Activated CD4-positive, alpha-beta T cell treated with anti-CD3 and anti-CD28 coated beads, Interleukin-2, amount 10 ng/mL, durations not matched to agents 24 days and 14 days (primary cell): ENCODE measurements at regions not wholly inside any gene's neighbourhood (a gene's known extent, or its start where the extent isn't known, plus 50 kb on each side); places are given as distances from the start of the nearest gene placed in this dataset.

ENCODE experiments used
- DNase-seq: peaks from one replicate; pipeline ENCODE4 v3.0.0; 2022
- H3K27ac Mint-ChIP-seq: one replicate; pipeline ENCODE4 v1.8.0; 2022; ENCODE audit warnings: mild to moderate bottlenecking, mixed read lengths
- H3K27me3 Mint-ChIP-seq: one replicate; pipeline ENCODE4 v1.8.0; 2022; ENCODE audit warnings: mixed read lengths
- H3K36me3 Mint-ChIP-seq: one replicate; pipeline ENCODE4 v1.8.0; 2022; ENCODE audit warnings: low read depth, mild to moderate bottlenecking, mixed read lengths
- H3K4me1 Mint-ChIP-seq: one replicate; pipeline ENCODE4 v1.8.0; 2021; ENCODE audit warnings: mixed read lengths
- H3K4me3 Mint-ChIP-seq: one replicate; pipeline ENCODE4 v1.8.0; 2022; ENCODE audit warnings: mild to moderate bottlenecking, moderate library complexity, mixed read lengths
- H3K9me3 Mint-ChIP-seq: one replicate; pipeline ENCODE4 v1.8.0; 2021; ENCODE audit warnings: mixed read lengths
- intact Hi-C: fragments of 100-400 bp; cut with micrococcal nuclease; formaldehyde crosslinking; loops from one replicate; pipeline ENCODE4 v1.15.1; 2023

DNA sequence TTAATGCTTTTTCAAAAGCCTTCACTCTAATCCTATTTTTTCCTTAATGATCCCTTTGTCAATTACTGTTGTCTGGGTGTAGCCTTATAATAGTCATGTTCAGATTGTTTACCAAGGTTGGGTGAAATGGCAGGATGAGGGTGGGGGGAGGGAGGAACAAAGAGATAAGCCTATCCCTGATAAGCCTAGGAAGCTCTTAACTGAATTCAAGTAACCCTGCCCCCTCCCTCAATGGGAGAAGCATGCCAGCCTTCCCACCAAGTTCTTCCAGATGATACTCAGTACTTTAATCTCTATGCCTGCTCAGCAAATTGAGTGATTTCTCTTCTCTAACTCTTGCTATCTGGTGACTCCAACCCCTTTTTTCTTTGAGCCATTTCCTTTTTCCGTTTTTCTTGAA is 180.3 kb upstream of the ETAA1 start:
- intact Hi-C loops, result no loop called here
- no peaks in the 10 kb centered on the region for H3K9me3 Mint-ChIP-seq
- H3K4me1 Mint-ChIP-seq, result no peaks in the 10 kb centered on the region
- H3K36me3 Mint-ChIP-seq, result no peaks in the 10 kb centered on the region
- H3K4me3 Mint-ChIP-seq, result no peak overlapping the region
- no peak for DNase-seq
- H3K27me3 Mint-ChIP-seq, result no peaks in the 10 kb centered on the region
- H3K27ac Mint-ChIP-seq, result no peak overlapping the region

DNA sequence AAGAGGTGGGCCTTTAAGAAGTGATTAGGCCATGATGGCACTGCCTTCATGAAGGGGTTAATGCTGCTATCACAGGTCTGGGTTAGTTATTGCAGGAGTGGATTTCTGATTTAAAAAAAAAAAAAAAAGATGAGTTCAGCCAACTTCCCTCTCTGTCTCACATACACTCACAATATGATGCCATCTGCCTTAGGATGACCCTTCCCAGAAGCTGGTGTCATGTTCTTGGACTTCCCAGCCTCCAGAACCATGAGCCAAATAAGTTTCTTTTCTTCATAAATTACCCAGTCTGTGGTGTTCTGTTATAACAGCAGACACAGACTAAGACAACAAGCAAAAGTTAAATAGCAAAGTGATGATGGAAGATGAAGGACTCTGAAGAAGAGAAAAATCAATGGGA is 179.7 kb upstream of the ETAA1 start:
- no peaks in the 10 kb centered on the region for H3K4me1 Mint-ChIP-seq
- no peak overlapping the region for H3K27ac Mint-ChIP-seq
- H3K9me3 Mint-ChIP-seq, result no peaks in the 10 kb centered on the region
- intact Hi-C loops, result no loop called here
- no peak for DNase-seq
- H3K36me3 Mint-ChIP-seq, result no peaks in the 10 kb centered on the region
- no peaks in the 10 kb centered on the region for H3K27me3 Mint-ChIP-seq
- no peak overlapping the region for H3K4me3 Mint-ChIP-seq

DNA sequence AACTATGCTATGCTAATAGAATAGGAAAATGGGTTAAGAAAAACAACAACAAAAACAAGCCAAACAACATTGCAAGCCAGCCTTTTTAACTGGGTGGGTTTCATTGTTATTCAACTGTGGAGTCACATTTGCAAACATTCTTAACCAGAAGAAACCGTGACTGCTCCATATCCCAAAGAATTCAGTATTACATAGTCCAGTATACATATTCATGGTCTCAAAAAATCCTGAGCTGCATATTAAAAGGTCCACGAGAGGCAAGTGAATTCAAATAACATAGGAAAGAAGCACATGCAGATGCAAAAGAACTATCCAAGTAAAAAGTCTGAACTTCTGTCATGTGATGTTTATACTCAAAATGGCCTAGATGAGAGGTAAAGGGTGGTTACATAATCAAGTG is 179.1 kb upstream of the ETAA1 start:
- H3K9me3 Mint-ChIP-seq, result no peaks in the 10 kb centered on the region
- no peaks in the 10 kb centered on the region for H3K27me3 Mint-ChIP-seq
- H3K4me1 Mint-ChIP-seq, result no peaks in the 10 kb centered on the region
- intact Hi-C loops, result no loop called here
- H3K36me3 Mint-ChIP-seq, result no peaks in the 10 kb centered on the region
- H3K4me3 Mint-ChIP-seq, result no peak overlapping the region
- DNase-seq, result no peak
- no peak overlapping the region for H3K27ac Mint-ChIP-seq

DNA sequence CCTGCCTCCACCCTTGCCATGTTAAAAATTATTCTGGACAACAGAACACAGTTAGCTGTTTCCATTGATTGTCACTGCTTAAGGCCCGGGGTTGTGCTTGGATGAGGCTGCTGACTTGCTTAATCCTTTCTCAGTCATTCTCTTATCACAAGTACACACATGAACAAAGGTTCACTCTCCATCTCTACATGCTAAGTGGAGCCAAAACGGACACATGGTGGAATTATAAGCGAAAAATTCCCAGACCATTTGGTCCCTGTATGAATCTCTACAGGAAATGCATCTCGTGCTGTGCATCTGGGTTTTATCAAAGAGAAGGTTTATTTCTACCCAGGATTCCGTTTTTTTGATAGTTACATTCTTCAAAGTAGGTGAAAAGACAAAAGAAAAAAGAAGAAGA is 177.5 kb upstream of the ETAA1 start:
- no peak overlapping the region for H3K27ac Mint-ChIP-seq

DNA sequence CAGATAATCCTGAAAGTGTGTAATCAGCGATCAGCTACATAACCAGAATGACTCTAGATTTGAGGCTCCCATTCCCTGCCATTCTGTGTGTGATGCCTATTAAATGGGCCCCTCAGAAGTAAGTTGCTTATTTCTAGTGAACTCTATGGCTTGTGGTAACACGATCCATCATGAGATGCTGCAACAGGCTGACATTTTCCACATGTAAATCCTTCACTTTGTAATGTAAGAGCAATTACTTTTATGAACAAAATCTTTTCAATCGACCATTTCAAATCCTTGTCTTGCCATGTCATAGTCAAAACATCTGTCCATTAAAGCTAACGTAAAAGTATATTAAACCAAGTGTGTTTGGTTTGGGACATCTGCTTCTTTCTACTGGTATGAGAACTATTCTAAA is 175.9 kb upstream of the ETAA1 start:
- Mint-ChIP-seq H3K4me1 (no peaks in the 10 kb centered on the region), H3K27ac (no peak overlapping the region), H3K4me3 (no peak overlapping the region), H3K27me3 (no peaks in the 10 kb centered on the region), H3K36me3 (no peaks in the 10 kb centered on the region), H3K9me3 (no peaks in the 10 kb centered on the region)
- no peak for DNase-seq
- intact Hi-C loops, result no loop called here

More for the DNA sequence above, 177.5 kb upstream of the ETAA1 start:
- H3K27me3 Mint-ChIP-seq, result no peaks in the 10 kb centered on the region
- intact Hi-C loops, result no loop called here
- DNase-seq, result no peak
- H3K36me3 Mint-ChIP-seq, result no peaks in the 10 kb centered on the region
- no peaks in the 10 kb centered on the region for H3K4me1 Mint-ChIP-seq
- H3K9me3 Mint-ChIP-seq, result no peaks in the 10 kb centered on the region
- H3K4me3 Mint-ChIP-seq, result no peak overlapping the region

DNA sequence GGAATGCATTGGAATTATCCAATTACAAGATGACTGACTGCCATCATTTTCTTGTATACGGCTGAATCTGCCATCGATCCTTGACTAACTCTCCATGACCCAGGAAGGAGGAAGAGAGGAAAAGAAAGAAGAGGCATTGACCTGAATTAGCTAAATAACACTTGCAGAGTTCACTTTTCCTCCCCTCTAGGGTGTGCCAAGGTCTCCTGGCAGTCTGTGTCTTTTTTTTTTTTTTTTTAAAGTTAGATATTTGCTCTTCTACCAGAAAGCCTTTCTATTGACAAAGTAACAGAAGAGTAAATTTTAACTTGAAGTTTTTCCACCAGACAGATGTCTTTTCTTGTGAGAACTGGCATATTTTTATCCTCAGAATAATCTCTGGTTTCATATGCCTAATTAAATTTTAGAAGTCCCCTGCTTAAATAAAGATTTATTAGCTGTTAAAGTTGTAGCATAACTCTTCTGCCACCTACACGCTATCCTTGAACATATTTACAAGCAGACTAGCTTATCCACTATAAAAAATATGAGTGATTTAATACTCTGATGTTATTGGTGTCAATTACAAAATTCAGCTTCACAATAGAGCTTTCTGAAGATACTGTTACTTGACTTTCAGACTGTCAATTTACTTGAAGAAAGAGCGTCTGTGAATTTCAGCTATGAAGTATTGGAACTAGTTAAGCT is 171.7 kb upstream of the ETAA1 start:
- intact Hi-C loops, result no loop called here
- DNase-seq, result no peak
- Mint-ChIP-seq H3K27ac (no peak overlapping the region), H3K36me3 (no peaks in the 10 kb centered on the region), H3K27me3 (no peaks in the 10 kb centered on the region), H3K9me3 (no peaks in the 10 kb centered on the region), H3K4me1 (no peaks in the 10 kb centered on the region), H3K4me3 (no peak overlapping the region)

DNA sequence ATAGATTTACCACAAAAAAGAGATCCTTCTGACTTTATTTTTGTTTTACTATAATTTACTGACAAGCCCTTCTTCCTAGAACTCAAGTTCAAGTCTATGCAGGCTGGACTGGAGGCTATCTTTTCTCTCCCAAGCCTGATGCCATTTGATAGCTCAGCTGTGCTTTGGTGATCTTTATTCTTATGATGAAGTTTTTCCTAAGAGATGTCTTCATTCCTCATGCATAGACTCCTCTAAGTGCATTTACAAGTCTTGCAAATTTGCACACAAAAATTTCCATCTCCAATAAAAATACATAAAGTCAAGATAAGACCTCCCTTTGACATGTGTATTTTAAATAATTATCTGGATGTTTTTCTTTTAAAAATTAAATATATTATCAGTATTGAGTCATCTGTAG is 167.4 kb upstream of the ETAA1 start:
- no peak for DNase-seq
- no peaks in the 10 kb centered on the region for H3K36me3 Mint-ChIP-seq
- H3K4me3 Mint-ChIP-seq, result no peak overlapping the region
- H3K4me1 Mint-ChIP-seq, result no peaks in the 10 kb centered on the region
- intact Hi-C loops, result no loop called here
- H3K27me3 Mint-ChIP-seq, result no peaks in the 10 kb centered on the region
- no peak overlapping the region for H3K27ac Mint-ChIP-seq
- no peaks in the 10 kb centered on the region for H3K9me3 Mint-ChIP-seq

DNA sequence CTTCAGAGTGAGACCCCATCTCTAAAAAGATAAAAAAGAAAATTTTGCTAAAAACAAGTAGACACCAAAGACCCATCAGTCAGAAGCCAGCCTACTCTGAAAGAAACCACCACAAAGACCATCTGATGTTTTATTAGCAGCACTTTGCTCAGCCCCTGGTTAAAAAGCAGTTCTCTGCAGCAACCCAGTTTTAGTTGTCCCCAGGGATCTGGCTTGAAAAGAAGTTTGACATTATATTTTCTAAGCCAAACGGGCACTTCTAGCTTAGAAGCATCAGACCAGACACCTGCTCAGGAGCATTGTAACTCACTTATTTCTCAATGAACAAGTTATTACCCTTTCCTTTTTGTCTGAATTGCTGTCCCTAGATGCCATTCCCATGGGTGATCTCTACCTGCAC is 164.2 kb upstream of the ETAA1 start:
- no peaks in the 10 kb centered on the region for H3K4me1 Mint-ChIP-seq
- no peaks in the 10 kb centered on the region for H3K9me3 Mint-ChIP-seq
- no peaks in the 10 kb centered on the region for H3K36me3 Mint-ChIP-seq
- H3K4me3 Mint-ChIP-seq, result no peak overlapping the region
- no peak for DNase-seq
- H3K27ac Mint-ChIP-seq, result no peak overlapping the region
- intact Hi-C loops, result no loop called here
- H3K27me3 Mint-ChIP-seq, result no peaks in the 10 kb centered on the region

DNA sequence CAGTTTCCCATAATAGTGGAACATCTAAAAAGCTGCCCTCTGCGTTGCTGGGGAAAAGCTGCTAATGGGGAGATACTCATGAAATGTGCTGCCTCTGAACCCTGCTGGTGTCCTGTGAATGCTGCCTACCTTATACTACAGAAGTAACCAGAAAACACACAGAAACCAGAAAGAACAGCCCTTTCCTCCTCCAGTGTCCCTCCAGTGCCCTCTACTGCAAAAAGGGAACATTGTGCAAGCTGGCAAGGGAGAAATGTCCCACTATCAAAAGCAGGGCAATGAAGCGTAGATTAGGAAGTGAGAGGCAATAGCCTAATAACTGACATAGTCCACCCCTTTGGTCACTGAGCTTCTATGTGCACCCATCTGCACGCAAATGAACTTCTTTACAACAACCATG is 162.7 kb upstream of the ETAA1 start:
- intact Hi-C loops, result no loop called here
- DNase-seq, result no peak
- Mint-ChIP-seq H3K27ac (no peak overlapping the region), H3K36me3 (no peaks in the 10 kb centered on the region), H3K4me3 (no peak overlapping the region), H3K9me3 (no peaks in the 10 kb centered on the region), H3K27me3 (no peaks in the 10 kb centered on the region), H3K4me1 (no peaks in the 10 kb centered on the region)

DNA sequence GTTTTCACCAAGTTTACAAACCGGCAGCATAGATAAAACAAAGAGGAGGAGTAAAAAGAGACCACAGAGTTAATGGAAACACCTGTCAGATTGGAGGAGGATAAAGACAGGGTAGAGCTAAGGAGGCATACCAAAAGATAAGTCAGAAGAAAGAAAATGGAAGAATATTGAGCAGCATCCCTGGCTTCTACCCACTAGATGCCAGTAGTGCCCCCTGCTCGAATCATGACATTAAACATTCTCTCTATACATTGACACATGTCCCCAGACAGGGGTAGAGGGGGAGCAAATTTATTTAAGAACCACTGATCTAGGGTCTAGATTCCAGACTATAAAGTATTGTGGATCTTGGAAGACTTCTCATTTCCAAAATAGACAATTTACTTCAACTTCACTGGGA is 159.8 kb upstream of the ETAA1 start:
- intact Hi-C loops, result no loop called here
- H3K4me3 Mint-ChIP-seq, result no peak overlapping the region
- DNase-seq, result no peak

DNA sequence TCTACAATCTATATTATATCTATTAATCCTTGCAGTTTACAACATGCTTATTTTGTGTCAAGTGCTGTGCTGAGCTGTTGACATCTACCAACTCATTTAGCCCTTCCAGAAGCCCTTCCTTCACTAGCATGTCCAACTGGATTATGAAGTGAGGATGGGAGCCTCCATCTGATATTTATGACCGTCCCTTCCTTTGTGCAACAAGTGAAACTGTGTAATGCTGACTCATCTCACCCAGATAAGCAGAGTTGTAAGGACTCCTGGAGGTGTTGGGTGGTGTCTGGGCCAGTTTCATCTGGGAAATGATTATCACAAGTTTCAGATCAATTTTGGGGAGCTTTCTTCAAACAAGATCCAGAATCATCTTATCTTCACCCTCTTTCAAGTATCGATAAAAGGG is 156.6 kb upstream of the ETAA1 start:
- no peak for DNase-seq

More for the DNA sequence above, 159.8 kb upstream of the ETAA1 start:
- Mint-ChIP-seq H3K9me3 (no peaks in the 10 kb centered on the region), H3K27ac (no peak overlapping the region), H3K4me1 (no peaks in the 10 kb centered on the region), H3K27me3 (no peaks in the 10 kb centered on the region), H3K36me3 (no peaks in the 10 kb centered on the region)

DNA sequence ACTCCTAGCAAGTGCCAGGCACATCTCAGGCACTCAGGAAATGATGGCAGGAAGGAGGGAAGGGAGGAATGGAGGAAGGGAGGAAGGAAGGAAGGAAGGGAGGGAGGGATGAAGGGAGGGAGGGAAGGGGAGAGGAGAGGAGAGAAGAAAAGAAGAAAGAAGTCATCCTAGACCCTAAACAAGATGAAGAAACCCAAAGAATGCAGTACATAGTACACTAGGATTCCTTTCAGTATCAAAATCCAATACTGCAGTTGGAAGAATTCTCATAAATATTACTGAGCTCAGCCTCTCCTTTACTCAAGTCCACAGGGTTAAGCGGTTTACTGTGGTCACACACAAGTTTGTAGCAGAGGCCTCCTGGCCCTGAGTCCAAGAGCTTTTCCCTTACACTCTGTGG is 155.7 kb upstream of the ETAA1 start:
- intact Hi-C loops, result no loop called here
- no peaks in the 10 kb centered on the region for H3K4me1 Mint-ChIP-seq
- no peaks in the 10 kb centered on the region for H3K9me3 Mint-ChIP-seq
- DNase-seq, result no peak
- no peak overlapping the region for H3K27ac Mint-ChIP-seq
- H3K4me3 Mint-ChIP-seq, result no peak overlapping the region
- H3K27me3 Mint-ChIP-seq, result no peaks in the 10 kb centered on the region
- no peaks in the 10 kb centered on the region for H3K36me3 Mint-ChIP-seq

More for the DNA sequence above, 156.6 kb upstream of the ETAA1 start:
- H3K4me1 Mint-ChIP-seq, result no peaks in the 10 kb centered on the region
- H3K27me3 Mint-ChIP-seq, result no peaks in the 10 kb centered on the region
- no peak overlapping the region for H3K27ac Mint-ChIP-seq
- H3K9me3 Mint-ChIP-seq, result no peaks in the 10 kb centered on the region
- H3K36me3 Mint-ChIP-seq, result no peaks in the 10 kb centered on the region
- intact Hi-C loops, result no loop called here
- no peak overlapping the region for H3K4me3 Mint-ChIP-seq

DNA sequence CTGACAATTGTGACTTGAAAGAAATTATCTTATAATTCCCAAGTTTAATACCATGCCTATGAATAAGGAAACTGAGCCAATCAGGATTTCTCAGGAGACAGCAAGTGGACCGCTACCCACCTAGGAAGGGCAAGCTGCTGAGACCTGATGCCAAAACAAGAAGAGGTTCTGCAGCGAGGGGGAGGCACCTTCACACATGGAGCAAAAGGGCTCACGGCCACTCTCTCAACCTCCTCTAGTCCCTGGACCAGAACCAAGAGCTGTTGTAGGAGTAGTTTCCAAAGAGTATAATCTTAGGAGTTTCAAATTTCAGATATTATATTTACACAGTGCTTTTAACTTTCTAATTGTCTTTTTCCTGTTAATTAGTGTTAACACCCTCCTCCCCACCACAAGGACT is 154.7 kb upstream of the ETAA1 start:
- no peak overlapping the region for H3K4me3 Mint-ChIP-seq
- no peaks in the 10 kb centered on the region for H3K27me3 Mint-ChIP-seq
- intact Hi-C loops, result no loop called here
- no peak overlapping the region for H3K27ac Mint-ChIP-seq
- DNase-seq, result no peak
- no peaks in the 10 kb centered on the region for H3K36me3 Mint-ChIP-seq
- H3K9me3 Mint-ChIP-seq, result no peaks in the 10 kb centered on the region
- no peaks in the 10 kb centered on the region for H3K4me1 Mint-ChIP-seq

DNA sequence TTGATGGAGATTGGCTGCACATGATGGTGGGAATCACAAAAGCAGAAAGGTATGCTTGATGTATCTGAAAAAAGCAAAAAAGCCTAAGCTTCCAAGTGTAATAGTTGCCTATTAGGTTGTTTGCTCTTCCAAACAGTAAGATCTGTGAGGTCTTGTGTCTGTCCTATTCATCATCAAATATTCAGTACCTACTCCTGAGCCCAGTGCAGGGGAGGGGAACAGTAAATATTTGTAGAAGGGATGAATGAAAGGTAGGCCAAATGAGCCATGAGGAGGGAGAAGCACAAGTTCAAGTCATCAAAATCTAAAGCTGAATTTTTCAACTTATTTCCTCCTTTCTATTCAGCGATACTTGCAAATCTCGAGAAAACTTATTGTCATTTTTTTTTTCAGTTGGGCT is 153.2 kb upstream of the ETAA1 start:
- intact Hi-C loops, result no loop called here
- H3K9me3 Mint-ChIP-seq, result no peaks in the 10 kb centered on the region
- H3K36me3 Mint-ChIP-seq, result no peaks in the 10 kb centered on the region
- H3K27me3 Mint-ChIP-seq, result no peaks in the 10 kb centered on the region
- DNase-seq, result no peak
- H3K4me3 Mint-ChIP-seq, result no peak overlapping the region
- no peak overlapping the region for H3K27ac Mint-ChIP-seq
- H3K4me1 Mint-ChIP-seq, result no peaks in the 10 kb centered on the region

DNA sequence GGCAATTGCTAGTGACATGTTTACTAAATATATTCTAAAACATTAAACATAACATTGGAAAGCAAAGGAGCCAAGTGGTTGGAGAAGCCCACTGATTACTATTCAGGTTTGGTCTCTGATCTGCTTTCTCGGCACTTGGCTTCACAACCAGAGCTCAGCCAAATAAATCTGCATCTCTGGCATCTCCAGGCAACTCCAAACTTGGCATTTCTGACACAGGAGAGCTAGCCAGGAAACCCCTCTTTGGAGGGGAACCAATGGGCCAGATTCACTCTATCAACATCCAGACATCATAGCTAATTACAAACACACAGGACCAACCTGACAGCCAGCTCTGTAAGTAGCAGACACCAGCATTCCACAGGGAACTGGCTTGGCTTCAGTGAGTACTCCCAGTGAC is 150.3 kb upstream of the ETAA1 start:
- intact Hi-C loops, result no loop called here
- Mint-ChIP-seq H3K27ac (no peak overlapping the region), H3K36me3 (no peaks in the 10 kb centered on the region)

More for the DNA sequence above, 150.3 kb upstream of the ETAA1 start:
- Mint-ChIP-seq H3K9me3 (no peaks in the 10 kb centered on the region), H3K4me3 (no peak overlapping the region), H3K27me3 (no peaks in the 10 kb centered on the region), H3K4me1 (no peaks in the 10 kb centered on the region)
- no peak for DNase-seq
